Dedifferentiated amniotic fluid mesenchymal stem cell (primary cell): ENCODE measurements at regions not wholly inside any gene's neighbourhood (a gene's known extent, or its start where the extent isn't known, plus 50 kb on each side); places are given as distances from the start of the nearest gene placed in this dataset.

ENCODE experiments used
- DNase-seq: peaks from one replicate; pipeline ENCODE4 v3.0.0-alpha.2; 2016; ENCODE audit errors: extremely low spot score

DNA sequence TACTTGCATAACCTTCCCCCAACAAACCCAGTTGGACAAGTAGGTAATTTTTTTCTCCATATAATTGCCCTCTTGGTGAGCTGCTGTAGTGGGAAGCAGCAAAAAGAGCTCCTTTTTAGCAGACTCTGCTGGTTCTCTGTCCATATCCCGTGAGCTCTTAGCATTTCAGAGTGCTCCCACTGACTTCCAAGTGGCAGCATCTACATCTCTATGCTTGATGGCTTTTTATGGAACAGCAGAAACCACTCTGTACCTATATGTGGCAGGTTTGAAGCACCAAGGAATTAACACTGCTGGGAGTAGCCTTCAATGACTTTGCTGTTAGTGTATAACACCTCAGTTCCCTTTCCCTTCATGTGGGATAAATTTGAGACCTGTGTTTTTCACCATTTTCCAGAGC lies 168.4 kb upstream of the NHS start:
- no peak for DNase-seq

- no peak for DNase-seq
Measured at GRCh38 chrX:17214962-17215361, 160.0 kb upstream of the NHS start.

- DNase-seq: no peak
Measured at GRCh38 chrX:17226736-17227135, 148.3 kb upstream of the NHS start.

- no peak for DNase-seq
Measured at GRCh38 chrX:17237146-17237545, 137.9 kb upstream of the NHS start.

DNA sequence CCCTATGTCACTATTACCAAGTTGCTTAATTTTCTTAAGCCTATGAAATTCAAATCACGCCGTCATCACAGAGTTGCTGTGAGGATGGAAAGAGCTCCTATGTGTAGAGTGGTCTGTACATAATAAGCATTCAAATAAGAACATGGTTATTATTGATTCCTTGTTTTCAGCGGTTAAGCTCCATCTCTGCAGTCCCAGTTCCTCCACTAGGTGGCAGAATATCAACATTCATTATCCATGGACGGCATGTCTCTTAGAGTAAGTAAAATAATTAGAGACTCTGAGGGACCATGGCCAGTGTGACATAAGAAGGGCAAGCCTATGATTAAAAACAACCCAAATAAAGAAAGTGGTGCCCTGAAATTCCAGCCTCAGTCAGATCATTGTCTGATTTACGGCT lies 132.5 kb upstream of the NHS start:
- peak; percentile 50 for DNase-seq

GRCh38 chrX:17247144-17247543 lies 127.9 kb upstream of the NHS start:
- no peak for DNase-seq

DNA sequence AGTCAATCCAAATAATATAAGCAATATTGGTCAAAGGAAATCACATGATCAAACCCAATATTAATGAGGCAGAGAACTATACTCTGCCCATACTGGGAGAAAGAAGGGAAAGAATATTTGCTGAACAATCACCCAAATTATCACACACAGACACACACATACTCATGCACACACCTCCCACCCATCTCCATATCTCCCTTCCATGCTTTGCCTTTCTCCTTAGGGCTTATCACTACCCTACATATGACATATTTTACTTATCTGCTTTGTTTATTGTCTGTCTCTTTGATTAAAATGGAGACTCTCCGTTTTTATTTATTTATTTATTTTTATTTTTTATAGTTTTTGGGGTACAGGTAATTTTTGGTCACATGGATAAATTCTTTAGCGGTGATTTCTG lies 112.9 kb upstream of the NHS start:
- DNase-seq: no peak

DNA sequence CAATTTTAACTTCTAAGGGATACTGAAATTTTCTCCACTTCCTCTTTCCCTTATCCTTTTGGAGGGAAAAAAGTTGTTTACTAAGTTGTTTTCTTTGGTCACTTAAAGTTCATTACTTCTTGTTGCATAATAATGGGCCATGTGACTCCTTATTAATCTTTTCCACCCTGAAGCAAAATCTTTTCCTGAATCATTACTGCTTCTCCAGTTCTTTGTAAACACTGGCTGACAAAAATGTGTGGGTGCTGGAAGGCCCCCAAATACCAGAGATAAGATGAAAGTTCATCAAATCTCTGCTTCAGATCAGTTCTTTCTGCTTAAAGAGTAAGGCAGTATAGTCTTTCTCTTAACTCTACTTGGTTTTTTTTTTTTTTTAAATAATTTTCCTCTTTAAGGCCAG lies 108.9 kb upstream of the NHS start:
- DNase-seq: no peak

- no peak for DNase-seq
Measured at GRCh38 chrX:17278961-17279360, 96.0 kb upstream of the NHS start.

DNA sequence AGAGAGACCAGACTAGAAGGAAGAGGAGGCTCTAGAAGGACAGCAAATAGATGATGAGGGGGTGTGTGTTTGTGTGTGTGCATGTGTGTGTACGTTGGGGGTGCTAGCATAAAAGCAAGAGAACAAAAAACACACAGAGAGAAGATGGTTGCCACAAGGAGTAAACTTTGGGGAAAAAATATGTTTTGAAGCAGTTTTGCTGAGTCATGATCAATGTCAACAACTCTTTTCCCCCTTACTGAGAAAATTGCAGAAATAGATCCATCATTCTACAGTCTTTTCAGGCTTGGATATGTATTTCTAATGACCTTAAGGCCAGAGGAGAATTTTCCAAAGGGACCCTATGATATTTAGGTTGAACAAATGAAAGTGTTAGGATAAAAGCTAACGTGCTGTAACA lies 89.0 kb upstream of the NHS start:
- no peak for DNase-seq

- no peak for DNase-seq
Measured at GRCh38 chrX:17291171-17291900, 83.7 kb upstream of the NHS start.

DNA sequence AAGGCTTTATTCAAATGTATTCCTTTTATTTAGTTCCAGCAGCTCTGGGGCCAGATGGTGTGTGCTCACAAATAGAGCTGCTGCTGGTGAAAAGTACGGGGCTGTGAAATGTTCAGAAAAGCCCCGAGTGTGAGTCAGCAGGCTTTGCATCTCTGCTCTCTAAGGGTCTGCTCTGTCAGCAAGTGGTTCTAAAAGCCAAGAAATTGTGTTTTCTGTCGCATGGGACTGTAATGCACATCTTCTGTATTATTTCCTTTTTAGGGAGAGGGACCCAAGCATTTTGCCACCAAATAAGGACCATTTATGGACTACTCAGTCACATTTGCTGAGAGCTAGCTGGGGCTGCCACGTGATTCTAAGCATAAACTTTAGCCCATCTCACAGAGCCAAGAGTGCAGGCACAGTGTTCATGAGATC lies 82.9 kb upstream of the NHS start:
- DNase-seq: no peak

- DNase-seq: no peak
Measured at GRCh38 chrX:17294561-17294960, 80.4 kb upstream of the NHS start.

- no peak for DNase-seq
Measured at GRCh38 chrX:17295791-17296190, 79.2 kb upstream of the NHS start.

- no peak for DNase-seq
Measured at GRCh38 chrX:17298564-17298963, 76.4 kb upstream of the NHS start.

GRCh38 chrX:17299206-17299605 lies 75.8 kb upstream of the NHS start:
- DNase-seq: no peak

DNA sequence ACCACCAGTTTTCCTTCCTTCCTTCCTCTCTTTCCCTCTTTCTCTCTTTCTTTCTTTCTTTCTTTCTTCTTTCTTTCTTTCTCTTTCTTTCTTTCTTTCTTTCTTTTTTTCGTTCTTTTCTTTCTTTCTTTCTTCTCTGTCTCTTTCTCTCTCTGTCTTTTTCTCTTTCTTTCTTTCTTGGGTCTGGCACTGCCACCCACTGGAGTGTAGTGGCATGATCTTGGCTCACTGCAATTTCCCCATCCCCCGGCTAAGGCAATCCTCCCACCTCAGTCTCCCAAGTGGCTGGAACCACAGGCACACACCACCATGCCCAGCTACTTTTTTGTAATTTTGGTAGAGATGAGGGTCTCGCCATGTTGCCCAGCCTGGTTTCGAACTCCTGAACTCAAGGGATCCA lies 51.6 kb upstream of the NHS start:
- DNase-seq: no peak
